ENCODE measurements at regions not wholly inside any gene's neighbourhood (a gene's known extent, or its start where the extent isn't known, plus 50 kb on each side); places are given as distances from the start of the nearest gene placed in this dataset.

DNA sequence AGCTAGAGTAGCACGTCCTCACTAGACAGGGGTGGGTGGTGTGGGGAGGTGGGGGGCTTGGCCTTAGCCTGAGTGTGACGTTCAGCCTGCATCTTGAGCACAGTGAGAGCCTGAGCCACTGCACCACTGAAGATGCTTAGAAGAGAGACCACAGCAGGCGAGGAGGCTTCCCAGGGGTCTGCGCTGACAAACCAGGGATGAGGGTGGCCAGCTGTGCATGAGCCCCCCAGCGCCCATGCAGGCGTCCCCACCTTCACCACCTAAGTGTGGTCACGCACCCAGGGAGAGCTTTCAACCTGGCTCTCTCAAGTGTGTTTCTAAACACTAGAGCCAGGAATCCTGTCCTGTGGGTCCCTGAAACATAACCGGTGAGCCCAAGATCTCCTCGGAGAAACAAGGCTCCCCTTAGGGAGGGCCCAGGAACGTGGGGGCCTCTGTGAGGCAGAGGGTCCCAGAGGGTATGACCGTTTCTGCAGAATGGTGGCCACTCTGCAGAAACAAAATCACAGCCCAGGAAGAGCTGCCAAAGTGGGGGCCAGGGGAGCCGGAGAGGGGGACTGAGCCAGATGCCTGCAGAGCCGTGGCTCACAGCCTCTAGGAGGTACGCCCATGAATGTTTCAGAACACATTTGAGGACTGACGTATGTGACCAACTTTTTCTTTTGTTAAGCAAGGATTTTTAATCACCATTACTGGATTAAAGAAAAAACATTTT is 85.2 kb upstream of the INSIG1 start:
- no peak overlapping the region for H3K27ac Mint-ChIP-seq
- H3K4me1 Mint-ChIP-seq (ENCODE audit: low read depth), result peaks cover 19% of the 10 kb centered on the region
- H3K9me3 Mint-ChIP-seq, result peaks cover 1% of the 10 kb centered on the region
- H3K4me3 Mint-ChIP-seq, result no peak overlapping the region
- H3K27me3 Mint-ChIP-seq, result peaks cover 5% of the 10 kb centered on the region
- H3K36me3 Mint-ChIP-seq (ENCODE audit: low read depth), result peaks cover 1% of the 10 kb centered on the region

DNA sequence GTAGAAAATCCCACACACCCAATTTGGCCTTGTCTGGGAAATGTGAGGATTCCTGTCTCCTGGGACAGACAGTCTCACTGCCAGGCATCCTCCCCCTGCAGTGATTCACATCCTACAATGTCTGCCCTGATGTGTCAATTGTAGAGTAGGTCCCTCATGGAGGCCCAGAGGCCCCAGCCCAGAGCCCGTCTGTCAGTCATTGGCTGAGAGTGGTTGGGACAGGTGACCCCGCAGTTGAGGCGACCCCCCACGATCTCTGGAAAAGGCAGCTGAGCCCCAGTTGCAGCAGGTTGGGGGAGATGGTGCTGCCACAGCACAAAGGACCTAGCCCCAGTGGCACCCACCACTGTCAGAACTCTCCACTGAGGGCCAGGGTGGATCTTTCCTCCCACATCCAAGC is 84.3 kb upstream of the INSIG1 start:
- H3K27me3 Mint-ChIP-seq, result peaks cover 5% of the 10 kb centered on the region
- H3K4me3 Mint-ChIP-seq, result no peak overlapping the region
- H3K4me1 Mint-ChIP-seq (ENCODE audit: low read depth), result peaks cover 13% of the 10 kb centered on the region
- no peak overlapping the region for H3K27ac Mint-ChIP-seq
- no peaks in the 10 kb centered on the region for H3K9me3 Mint-ChIP-seq
- H3K36me3 Mint-ChIP-seq (ENCODE audit: low read depth), result no peaks in the 10 kb centered on the region

DNA sequence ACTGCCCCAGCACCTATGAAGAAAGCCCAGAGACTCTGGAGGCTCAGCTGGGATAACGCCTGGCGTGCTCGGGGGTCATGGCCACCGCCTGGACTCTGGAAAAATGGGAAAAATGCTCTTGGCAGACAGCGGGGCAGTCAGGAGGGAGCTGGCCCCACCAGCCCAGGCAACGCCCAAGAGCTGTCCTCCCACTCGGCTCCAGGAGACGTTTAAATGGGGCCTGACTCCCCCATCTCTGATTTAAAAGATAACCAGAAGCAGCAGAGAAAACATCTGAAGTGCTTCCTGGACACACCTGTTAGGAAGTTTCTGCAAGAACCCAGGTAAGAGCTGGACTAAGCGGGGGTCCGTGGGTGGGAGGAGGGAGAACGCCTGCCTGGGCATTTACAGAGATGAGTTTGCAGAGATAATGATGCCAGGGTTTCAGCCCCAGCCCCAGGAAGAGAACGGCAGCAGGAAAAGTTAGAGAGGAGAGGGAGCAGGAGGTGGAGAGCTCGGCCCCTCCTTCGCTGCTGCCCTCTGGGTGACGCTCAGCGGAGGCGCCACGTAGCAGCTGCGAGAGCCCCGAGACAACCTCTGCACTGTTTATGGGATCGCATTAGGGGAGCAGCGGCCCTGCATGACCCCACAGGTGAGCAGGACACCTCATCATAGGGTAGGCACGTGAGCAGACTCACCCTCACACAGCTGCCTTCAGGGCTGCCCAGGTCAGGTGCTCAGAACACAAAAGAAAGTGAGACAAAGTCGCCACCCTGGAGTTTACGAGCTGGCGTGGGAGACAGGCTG is 83.5 kb upstream of the INSIG1 start:
- Mint-ChIP-seq H3K36me3 (ENCODE audit: low read depth) (no peaks in the 10 kb centered on the region), H3K27me3 (peaks cover 5% of the 10 kb centered on the region), H3K4me1 (ENCODE audit: low read depth) (peaks cover 8% of the 10 kb centered on the region), H3K4me3 (no peak overlapping the region), H3K27ac (no peak overlapping the region), H3K9me3 (no peaks in the 10 kb centered on the region)

DNA sequence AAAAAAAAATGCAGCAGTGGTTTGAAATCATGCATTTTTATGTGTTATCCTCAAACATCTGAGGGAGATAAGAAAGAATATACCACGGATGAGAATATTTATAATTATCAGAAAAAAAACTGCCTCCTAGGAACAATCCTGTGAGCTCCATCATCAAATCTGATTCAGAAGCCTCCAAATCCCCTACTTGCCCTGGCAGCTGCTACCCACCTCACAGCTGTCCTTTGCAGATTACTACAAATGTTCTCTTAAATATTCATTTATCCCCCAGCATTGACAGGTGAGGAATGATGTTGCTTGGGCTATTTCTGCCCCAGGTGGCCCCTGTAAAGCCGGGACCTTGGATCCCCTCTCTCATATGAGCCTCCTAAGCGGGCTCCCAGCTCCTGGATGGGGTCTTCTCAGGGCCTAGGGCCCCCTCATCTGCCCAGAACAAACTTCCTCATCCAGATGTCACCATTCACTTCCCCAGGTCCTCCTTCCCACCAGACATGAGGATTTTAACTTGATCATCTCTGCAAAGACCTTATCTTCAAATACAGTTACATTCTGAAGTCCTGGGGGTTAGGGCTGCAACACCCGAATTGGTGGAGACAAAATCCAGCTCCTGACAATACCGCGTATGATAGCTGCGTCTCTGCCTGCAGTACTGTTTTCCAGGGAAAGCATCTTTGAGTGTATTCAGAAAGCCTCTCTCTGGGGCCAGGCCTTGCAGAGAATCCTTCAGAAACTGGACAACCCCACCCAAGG is 81.9 kb upstream of the INSIG1 start:
- no peak overlapping the region for H3K4me3 Mint-ChIP-seq
- no peak overlapping the region for H3K27ac Mint-ChIP-seq
- H3K27me3 Mint-ChIP-seq, result peaks cover 5% of the 10 kb centered on the region
- peaks cover 4% of the 10 kb centered on the region for H3K4me1 Mint-ChIP-seq (ENCODE audit: low read depth)
- H3K9me3 Mint-ChIP-seq, result no peaks in the 10 kb centered on the region
- no peaks in the 10 kb centered on the region for H3K36me3 Mint-ChIP-seq (ENCODE audit: low read depth)

DNA sequence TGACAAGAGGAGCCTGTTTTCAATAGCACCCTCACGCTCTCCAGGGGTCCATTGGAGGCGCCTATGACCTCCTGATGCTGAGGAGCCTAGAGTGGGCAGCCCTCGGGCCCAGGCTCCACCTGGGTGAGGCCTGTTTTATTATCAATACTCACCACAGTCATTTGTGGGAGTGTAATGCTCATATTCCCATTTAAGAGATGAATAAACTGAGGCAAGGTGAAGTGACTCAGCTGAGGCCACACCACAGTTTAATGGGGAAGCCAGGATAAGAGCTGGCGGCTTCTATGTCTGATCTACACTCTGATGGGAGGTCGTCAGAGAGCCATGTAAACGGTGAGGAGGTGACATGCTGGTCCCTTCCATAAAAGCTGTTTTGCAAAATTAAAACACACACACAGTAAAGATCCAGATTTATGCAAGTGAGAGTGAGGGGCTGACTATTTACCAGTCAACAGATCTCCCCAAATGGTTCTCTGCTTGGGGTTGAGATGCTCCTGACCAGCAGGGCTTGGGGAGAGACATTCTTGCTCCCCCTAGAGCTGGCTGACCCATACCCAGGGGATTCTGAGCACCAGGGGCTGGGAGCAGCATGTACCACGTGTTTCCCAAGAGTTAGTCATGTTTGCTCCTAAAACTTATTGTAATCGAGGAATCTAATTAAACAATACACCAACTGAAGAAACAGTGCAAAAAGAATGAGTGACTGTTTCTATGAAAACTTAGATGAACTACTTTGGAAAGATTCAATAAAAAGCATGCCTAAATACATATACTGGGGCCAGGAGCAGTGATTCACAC is 81.0 kb upstream of the INSIG1 start:
- Mint-ChIP-seq H3K27ac (peak overlapping the region; percentile 28), H3K27me3 (peaks cover 5% of the 10 kb centered on the region), H3K4me3 (no peak overlapping the region), H3K4me1 (ENCODE audit: low read depth) (peaks cover 4% of the 10 kb centered on the region), H3K9me3 (no peaks in the 10 kb centered on the region), H3K36me3 (ENCODE audit: low read depth) (no peaks in the 10 kb centered on the region)

DNA sequence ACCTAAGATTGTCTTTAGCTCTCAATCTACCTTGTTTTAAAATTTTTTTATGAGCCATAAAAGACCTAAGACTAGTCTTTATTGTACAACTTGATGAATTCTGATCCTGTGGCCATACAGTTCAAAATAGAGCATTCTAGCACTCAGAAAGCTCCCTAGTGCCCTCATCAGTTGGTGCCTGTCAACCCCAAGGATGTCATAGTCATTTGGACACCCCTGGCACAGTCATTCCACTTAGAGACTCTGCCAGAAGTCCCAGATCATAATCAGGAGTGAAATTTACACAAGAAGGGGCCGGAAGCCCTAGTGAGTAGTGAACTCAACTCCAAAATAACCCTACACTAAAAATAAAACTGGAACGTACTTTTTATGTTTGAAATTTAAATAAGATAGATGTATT is 80.0 kb upstream of the INSIG1 start:
- H3K4me1 Mint-ChIP-seq (ENCODE audit: low read depth), result peaks cover 12% of the 10 kb centered on the region
- H3K27me3 Mint-ChIP-seq, result peaks cover 5% of the 10 kb centered on the region
- H3K36me3 Mint-ChIP-seq (ENCODE audit: low read depth), result no peaks in the 10 kb centered on the region
- H3K27ac Mint-ChIP-seq, result no peak overlapping the region
- no peaks in the 10 kb centered on the region for H3K9me3 Mint-ChIP-seq
- H3K4me3 Mint-ChIP-seq, result no peak overlapping the region

DNA sequence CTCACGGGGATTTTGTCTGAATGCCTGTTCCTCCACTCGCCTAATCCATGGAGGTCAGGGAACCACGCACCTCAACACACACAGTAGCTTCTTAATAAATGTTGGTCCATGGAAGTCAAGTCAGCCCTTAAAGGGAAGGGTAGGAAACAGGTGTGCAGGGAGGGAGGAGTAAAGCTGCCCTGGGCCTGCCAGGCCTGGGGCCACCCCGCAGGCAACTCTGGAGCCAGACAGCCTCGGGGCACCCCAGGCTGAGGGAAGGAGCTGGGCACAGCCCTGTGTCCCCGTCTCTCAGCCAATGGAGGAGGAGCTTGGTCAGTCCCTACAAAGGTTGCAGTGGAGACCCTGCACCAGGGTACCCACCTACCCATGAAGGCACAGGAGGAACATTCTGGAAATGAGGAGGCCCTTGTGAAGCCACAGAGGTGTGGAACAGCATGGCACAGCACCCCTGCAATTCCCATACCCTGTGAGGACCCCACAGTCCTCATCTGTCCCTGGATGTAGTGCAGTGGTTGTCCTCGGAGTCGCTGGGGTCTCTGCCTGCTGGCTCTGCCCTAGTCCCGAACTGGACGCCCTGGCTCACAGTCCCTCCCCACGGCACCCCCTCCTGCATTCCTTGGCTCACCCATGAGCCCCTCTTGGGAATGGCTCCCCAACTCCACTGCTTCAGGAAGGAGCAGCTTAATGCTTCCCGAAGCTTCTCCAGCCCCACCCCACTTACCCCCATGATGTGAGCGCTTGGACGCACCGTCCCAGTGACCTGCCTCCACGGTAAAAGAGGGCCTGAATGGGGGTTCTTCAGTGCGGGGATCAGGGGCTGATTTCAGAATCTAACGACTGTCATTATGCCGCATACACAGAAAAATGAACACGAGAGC is 79.2 kb upstream of the INSIG1 start:
- H3K9me3 Mint-ChIP-seq, result no peaks in the 10 kb centered on the region
- H3K27ac Mint-ChIP-seq, result no peak overlapping the region
- H3K36me3 Mint-ChIP-seq (ENCODE audit: low read depth), result no peaks in the 10 kb centered on the region
- H3K4me3 Mint-ChIP-seq, result no peak overlapping the region
- H3K4me1 Mint-ChIP-seq (ENCODE audit: low read depth), result peaks cover 13% of the 10 kb centered on the region
- H3K27me3 Mint-ChIP-seq, result peaks cover 5% of the 10 kb centered on the region

DNA sequence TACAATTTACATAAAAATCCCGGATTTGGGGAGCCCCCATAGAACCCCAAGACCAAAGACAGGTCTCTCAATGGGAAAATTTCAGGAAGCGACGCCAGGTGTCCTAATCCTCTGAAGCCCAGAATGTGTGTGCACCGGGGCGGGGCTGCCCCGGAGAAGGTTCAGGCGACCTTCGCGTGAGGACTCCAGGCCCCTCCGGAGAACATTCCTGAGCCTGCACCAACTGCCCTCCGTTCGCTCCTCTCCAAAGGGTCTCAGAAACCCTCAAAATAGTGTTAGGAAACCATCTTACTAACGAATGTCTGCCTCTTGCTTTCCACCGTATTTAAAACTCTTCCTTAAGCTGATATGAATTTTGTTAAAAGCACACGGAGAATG is 78.5 kb upstream of the INSIG1 start:
- Mint-ChIP-seq H3K4me1 (ENCODE audit: low read depth) (peaks cover 13% of the 10 kb centered on the region), H3K27ac (no peak overlapping the region), H3K27me3 (peaks cover 5% of the 10 kb centered on the region)

DNA sequence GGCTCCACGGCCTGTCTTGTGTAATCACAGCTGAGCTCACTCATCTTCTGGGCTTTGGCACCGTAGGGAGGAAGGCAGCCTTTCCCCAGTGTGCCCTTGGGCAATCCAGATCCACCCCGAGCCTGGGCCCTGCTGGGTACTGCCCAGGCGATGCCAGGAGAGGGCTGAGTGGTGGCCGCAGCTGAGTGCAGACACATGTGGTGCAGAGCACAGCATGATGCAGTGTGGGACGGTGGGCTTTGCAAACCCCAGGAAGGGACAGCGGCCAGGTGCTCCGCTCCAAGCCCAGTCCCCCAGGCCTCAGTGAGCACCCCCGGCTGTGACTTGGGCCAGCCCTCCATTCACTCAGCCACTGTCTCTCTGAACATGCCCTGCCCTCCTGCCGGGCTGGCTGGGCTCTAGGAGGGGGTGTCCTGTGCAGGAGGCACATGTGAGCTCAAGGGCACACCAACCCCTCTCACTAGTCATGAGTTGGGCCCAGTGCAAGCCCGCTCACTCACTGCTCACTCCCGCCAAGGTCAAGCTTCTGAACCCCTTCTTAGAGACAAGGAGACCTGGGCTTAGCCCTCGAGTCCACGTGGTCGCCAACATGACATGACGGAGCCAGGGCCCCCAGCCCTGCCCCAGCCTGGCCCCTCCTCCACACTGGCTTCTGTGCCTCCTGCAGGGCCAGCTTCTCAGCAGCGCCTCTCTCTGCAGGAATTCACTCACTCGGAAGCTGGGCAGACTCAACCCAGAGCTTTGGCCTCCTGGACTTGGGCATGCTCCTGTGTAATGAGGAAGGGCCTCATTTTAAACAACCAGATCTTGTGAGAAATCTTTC is 77.5 kb upstream of the INSIG1 start:
- H3K36me3 Mint-ChIP-seq (ENCODE audit: low read depth), result no peaks in the 10 kb centered on the region
- peaks cover 13% of the 10 kb centered on the region for H3K4me1 Mint-ChIP-seq (ENCODE audit: low read depth)
- H3K27ac Mint-ChIP-seq, result no peak overlapping the region
- H3K4me3 Mint-ChIP-seq, result no peak overlapping the region
- no peaks in the 10 kb centered on the region for H3K9me3 Mint-ChIP-seq
- no peaks in the 10 kb centered on the region for H3K27me3 Mint-ChIP-seq

More for the DNA sequence above, 78.5 kb upstream of the INSIG1 start:
- Mint-ChIP-seq H3K9me3 (no peaks in the 10 kb centered on the region), H3K4me3 (no peak overlapping the region), H3K36me3 (ENCODE audit: low read depth) (no peaks in the 10 kb centered on the region)

DNA sequence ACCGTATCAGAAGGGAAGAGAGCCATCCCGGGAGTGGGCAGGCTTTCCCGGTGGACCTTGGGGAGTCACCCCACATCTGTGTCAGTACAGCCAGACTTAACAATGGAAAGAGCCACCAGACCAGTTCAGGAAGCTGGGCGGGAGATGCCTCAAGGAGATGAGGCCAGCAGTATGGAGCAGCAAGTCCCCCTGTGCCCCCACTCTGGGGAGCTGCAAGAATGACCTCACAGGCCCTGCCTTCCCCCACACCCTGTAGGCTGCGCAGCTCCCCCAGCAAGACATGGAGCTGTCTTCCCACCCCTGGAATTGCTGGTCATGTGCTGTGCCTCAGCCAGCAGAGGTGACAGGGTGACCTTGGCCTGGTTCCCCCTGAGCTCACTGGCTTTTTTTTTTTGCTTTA is 76.8 kb upstream of the INSIG1 start:
- no peaks in the 10 kb centered on the region for H3K9me3 Mint-ChIP-seq
- peaks cover 13% of the 10 kb centered on the region for H3K4me1 Mint-ChIP-seq (ENCODE audit: low read depth)
- peaks cover 5% of the 10 kb centered on the region for H3K27me3 Mint-ChIP-seq
- H3K27ac Mint-ChIP-seq, result no peak overlapping the region
- H3K36me3 Mint-ChIP-seq (ENCODE audit: low read depth), result no peaks in the 10 kb centered on the region
- no peak overlapping the region for H3K4me3 Mint-ChIP-seq

DNA sequence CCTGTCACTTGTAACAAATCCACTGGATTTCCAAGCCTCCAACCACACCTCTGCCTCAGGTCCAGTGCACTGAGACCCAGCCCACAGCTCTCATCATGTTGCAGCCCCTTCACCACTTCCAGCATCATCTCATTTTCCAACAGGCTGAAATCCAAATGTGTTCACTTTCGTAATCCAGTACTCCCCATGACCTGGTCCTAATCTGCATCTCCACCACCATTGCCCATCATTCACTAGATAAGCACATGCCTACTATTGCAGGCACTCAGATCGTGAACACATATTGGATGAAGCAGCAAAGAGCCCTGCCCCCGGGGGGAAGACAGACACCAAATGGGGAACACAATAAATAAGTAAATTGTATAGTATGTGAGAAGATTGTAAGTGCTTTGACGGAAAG is 76.1 kb upstream of the INSIG1 start:
- Mint-ChIP-seq H3K36me3 (ENCODE audit: low read depth) (no peaks in the 10 kb centered on the region), H3K9me3 (no peaks in the 10 kb centered on the region), H3K4me1 (ENCODE audit: low read depth) (peaks cover 13% of the 10 kb centered on the region), H3K4me3 (no peak overlapping the region), H3K27ac (no peak overlapping the region), H3K27me3 (peaks cover 7% of the 10 kb centered on the region)

DNA sequence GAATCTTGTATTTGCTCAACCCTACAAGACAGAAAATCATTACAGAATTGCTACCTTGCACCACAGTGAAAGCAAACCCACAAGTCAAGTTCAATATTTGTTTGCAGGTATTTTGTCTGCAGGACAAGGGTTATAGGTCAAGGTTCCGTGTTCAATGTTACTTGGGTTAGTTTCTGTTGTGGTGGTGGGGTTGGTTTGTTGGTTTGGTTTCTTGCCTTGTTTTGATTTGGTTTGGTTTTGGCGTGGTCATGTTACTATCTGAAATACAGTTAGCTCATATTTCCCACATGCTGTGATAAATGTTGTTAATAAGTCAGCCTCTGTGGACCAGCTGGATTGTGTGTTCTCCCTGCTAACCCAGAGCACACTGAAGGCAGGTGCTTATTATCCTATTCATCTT is 75.6 kb upstream of the INSIG1 start:
- Mint-ChIP-seq H3K27ac (no peak overlapping the region), H3K9me3 (no peaks in the 10 kb centered on the region), H3K27me3 (peaks cover 9% of the 10 kb centered on the region), H3K4me1 (ENCODE audit: low read depth) (peaks cover 13% of the 10 kb centered on the region), H3K36me3 (ENCODE audit: low read depth) (no peaks in the 10 kb centered on the region), H3K4me3 (no peak overlapping the region)

DNA sequence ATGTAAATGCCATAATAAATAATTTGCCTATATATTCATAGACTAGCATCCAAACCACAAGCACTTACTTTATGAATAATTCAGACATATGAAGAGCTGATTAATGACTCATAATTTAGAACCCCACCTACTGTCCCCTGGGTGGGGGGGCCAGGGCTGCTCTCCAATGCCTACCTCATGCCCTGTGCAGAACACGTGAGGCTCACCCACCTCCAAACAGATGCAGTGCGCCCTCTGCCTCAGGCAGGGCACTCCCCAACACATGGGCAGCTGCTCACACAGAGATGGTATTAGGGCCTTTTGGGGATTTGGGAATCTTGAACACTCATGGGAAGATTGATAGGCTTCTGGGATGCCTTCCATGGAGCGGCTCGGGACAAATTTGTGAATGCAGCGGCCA is 75.1 kb upstream of the INSIG1 start:
- no peak overlapping the region for H3K27ac Mint-ChIP-seq
- peaks cover 11% of the 10 kb centered on the region for H3K27me3 Mint-ChIP-seq
- H3K4me1 Mint-ChIP-seq (ENCODE audit: low read depth), result peaks cover 10% of the 10 kb centered on the region
- H3K4me3 Mint-ChIP-seq, result no peak overlapping the region
- no peaks in the 10 kb centered on the region for H3K9me3 Mint-ChIP-seq
- no peaks in the 10 kb centered on the region for H3K36me3 Mint-ChIP-seq (ENCODE audit: low read depth)
